KBM-7 (cell line): ENCODE measurements at regions not wholly inside any gene's neighbourhood (a gene's known extent, or its start where the extent isn't known, plus 50 kb on each side); places are given as distances from the start of the nearest gene placed in this dataset.

Source experiments
- DNase-seq: peaks from one replicate; pipeline ENCODE4 v3.0.0-alpha.2; 2015
- in situ Hi-C: fragments of 300-500 bp; cut with MboI; formaldehyde crosslinking; loops from 2 replicates; pipeline ENCODE4 v1.14.3; 2020; ENCODE audit warnings: low sequenced_read_pairs, low pct_unique_long_range_greater_than_20kb, mixed read lengths

DNA sequence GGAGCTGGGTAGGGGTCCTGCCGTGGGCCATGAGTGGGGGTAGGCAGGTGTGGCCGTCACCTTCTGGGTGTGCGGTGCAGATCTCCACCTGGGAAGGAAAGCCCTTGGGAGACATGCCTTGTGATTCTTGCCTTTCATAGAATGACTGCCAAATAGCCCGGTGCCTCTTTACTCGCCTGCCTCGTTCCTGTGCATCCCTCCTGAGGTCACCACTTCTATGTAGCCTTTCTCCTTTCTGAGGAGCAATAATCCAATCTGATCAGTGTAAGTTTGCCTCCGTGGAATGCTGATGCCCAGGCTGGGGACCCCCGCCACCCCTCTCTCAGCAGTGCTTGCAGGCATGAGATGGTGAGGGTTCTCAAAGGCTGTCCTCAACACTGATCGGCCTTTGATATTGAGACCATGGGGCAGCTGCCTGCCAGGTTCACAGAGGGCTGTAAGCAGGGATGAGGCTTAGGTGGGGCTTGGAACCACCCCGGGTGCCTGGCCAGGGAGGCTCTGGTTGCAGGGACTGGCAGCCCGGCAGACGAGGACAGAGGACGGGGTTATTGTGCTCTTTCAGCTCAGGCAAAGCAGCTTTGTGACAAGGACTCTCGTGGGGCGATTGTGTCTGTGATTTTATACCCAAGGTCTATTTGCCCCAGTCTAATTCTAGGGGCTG is 86.1 kb upstream of the WNT7B start:
- no peak for DNase-seq
- in situ Hi-C loops = no loop called here

DNA sequence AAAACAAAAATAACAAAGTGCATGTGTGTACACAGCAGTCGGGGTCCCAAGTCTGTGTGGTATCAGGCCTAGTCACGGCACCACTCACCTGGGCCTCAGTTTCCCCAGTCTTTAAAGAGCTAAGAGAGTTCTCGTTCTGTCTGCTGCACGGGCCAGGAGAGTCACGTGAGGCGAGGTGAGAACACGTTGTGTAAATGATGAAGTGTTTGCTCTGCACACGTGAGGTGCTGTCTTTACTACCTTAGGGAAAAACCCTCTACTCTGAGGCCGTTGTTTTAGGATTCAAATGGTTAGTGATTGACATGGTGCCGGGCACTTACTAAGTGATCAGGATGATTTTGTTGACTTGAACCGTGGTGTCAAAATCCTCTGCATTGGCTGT is 86.5 kb upstream of the PPARA start:
- no peak for DNase-seq
- in situ Hi-C loops = no loop called here

DNA sequence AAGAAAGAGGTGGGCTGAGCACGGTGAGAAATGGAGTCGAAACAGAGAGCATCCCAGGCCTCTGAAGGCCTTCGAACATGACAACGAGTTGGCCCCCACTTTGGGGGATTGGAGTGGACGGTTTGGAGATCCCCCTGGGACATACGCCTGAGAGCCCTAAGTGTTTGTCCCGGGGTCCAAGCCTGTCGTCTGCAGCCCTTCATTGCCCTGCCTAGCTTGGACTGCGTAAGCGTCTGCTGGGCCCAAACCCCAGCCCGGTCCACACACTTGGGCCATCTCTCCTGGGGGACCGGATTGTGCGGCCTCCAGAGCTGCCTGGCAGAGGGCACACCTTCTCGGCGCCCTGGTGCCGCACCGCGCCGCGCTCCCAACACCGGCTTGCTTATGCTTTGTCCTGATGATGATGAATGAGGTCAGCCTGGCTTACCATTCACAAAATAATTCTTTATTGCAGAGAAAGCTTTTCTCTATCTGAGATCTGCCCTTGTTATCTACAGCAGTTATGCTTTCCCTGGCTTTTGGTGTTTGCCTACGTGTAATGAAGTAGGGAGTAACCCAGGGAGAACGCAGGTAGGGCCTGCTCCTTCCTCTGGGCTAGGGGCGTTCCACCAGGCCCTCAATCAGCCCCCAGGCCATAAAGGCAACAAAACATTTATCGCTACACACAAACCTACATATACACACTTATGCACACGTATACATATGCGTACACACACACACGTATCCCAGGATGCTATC is 85.9 kb upstream of the PPARA start:
- peak; percentile 53 for DNase-seq
- in situ Hi-C loops = no loop called here

DNA sequence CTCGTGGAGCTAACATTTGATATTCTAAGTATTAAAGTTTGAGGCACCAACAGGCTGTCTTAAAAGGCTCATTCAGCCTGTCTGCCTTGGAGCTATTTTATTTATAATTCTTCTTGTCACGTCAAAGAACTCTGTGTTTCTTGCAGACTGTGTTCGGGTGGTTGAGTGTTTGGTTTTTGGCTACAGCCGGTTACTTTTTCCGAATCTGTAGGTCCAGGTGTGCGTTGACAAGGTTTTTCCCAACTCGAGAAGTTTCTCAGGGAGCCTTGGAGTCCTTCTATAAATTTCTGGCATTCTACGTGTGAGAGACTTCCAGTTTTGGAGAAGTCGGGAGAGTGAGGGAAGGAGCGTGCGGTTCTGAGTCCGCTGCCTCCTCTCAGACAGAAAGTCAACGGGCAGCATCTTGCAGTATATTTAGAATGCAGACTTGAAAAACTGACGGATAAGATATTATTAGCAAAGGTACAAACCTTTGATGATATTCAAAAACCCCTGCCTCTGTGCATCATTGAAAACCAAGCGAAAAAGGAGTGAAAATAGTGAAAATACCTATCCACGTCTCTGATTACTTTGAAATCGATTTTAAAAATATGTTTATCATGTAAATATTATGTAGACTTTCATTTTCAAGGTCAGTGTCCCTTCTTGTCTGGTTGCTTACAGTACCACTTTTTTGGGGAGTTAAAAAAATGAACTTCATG is 85.2 kb upstream of the PPARA start:
- peak; percentile 67 for DNase-seq

GRCh38 chr22:46065691-46066454 is 84.5 kb upstream of the PPARA start:
- in situ Hi-C loops = no loop called here

More for the DNA sequence above, 85.2 kb upstream of the PPARA start:
- in situ Hi-C loops = no loop called here

DNA sequence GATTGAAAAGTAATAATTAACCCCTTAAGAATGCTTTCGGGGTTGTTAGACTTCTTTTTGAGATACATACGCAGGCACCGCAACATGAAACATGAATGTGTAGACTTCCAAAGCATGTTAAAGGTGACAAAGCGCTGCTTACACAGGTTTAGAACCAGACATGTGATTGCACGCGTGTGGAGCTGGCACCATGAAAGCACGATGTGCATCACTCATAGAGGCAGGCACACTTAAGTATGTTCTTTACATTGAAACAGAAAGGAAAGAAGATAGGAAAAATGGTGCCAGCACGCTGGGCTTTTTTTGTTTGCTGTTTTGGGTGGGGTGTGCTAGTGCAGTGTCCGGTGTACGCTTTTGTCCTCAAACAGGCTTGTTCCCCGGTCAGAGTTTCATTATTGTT is 83.6 kb upstream of the PPARA start:
- DNase-seq = peak; percentile 68
- in situ Hi-C loops = no loop called here

More at GRCh38 chr22:46065691-46066454, 84.5 kb upstream of the PPARA start:
- peak; percentile 58 for DNase-seq

- in situ Hi-C loops = no loop called here
- peak; percentile 67 for DNase-seq
Measured at GRCh38 chr22:46067159-46068111, 82.9 kb upstream of the PPARA start.

GRCh38 chr22:46068181-46068592 is 82.1 kb upstream of the PPARA start:
- in situ Hi-C loops = no loop called here
- no peak for DNase-seq

DNA sequence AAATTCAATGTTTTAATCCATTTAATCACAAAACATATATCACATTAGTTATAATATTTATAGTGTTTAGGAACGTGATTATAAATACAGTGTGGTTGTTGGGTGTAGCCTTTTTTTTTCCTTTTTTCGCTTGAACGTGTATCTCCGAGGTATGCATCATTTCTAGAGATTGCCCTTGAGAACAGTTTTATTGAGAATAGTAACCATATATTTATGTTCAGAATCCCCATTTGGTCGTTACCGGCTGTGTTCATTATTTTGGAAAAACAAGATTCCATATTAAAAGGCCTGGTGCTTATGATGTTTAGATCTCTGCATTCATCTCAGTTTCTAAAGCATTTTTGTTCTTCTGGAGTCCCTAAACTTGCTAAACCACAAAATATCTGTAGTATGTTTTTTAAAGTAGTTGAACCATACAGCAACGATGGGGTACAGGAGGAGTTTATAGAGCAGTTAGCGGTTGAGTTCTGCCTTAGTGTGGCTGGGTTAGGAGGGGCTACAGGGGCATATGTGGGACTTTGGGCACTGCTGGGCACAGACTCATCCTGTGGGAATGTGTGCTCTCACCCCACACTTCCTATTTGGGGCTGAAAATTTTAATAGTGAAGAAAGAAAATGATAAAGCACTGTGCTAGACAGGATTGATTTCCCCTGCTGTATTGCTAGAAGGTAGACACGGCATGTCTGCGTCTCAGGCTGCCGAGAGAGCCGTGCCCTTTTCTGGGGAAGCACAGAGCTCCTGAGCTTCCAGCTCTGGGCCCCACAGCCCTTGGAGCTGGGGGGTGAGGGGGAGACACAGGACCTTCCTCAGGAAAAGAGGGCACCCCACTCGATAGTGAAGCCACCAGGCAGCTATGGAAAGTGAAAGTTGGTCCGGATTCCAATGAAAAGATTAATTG is 81.5 kb upstream of the PPARA start:
- in situ Hi-C loops = no loop called here
- peak; percentile 73 for DNase-seq

DNA sequence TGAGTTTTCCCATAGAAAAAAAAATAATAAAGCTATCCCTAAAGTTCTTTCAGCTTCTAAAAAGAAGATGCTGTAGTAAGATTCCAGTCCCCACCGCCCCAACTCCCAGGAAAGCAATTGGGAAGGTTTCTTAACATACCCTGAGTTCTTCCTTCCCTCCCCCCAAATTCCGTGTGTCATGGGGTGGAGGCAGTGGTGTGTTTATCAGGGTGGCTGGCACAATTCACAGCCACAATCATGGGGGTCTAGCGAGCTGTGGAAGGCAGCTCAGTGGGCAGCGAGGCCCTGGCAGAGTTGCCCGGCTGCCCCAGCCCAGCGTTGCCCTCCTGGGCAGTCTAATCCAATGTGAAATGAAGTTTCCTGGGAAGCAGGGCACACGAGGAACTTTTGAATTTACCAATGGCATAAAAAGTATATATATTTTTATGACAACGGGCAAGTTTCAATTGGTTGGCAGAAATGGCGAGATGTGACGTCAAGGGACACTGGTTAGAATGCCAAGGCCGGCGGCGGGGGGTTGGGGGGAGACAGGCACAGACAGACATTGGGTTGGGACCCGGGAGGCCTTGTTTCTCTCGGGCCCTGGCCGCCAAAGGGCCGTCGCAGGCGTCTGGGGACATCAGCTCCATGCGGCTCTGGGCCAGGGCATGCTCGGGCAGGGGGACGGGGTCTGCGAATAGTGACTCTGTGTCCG is 80.7 kb upstream of the PPARA start:
- peak; percentile 87 for DNase-seq
- in situ Hi-C loops = no loop called here

GRCh38 chr22:46070215-46070802 is 80.0 kb upstream of the PPARA start:
- no peak for DNase-seq
- in situ Hi-C loops = no loop called here

DNA sequence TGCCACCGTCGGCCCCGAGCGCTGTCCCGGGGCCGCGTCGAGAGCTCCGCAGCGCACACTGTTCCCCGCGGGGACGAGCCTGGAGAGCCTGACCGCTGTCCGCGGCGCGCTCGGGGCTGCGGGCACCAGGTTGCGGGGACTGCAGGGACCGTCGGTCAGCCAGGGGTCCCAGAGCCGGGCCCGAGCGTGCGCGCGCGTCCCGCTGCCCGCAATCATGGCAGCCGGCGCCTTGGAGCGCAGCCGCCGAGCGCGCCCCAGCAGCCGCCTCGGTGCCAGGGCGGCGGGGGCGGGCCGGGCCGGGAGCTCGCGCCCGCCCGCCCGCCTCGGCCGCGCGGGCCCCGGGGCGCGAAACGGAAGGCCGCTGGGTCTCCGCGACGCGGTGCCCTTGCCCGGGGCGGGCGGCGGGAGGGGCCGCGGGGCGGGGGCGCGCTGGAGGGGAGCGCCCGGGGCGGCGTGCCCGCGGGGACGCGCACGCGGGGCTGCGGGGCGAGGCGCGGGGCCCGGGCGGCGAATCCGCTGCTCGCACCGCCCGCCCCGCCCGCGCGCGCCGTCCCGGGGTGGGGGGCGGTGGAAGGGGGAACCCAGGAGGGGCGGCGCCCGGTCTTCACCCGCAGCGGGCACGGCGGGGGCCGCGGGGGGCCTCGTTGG is 79.4 kb upstream of the PPARA start:
- in situ Hi-C loops = no loop called here
- DNase-seq = no peak

DNA sequence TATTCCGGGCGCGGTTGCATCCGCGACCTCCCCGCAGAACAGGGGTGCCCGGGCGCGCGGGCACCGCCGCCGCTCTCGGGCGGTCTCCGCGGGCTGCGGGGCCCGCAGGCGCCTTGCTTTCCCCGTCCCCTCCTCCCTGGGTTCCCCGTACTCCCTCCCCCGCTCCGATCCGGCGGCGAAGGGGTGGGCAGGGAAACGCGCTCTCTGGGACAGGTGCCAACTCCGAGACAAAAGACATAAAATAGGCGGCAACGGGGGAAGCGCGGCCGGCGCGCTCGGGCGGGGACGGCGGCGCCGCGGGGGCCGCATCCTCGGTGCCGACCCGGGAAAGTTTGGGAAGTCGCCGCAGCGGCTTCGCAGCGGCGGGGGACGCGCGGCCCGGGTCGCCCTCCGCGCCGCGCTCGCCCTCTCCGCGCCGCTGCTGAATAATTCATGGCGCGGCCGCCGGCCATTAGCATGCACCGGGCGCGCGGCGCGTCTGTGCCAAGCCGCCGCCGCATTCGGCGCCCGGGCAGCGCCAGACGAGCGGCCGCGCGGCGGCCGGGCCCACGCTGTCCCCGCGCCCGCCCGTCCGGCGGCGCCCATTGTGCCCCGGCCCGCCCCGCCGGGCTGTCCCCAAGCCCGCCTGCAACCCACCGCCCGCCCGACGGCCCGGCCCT is 78.7 kb upstream of the PPARA start:
- peak; percentile 92 for DNase-seq
- in situ Hi-C loops = no loop called here

DNA sequence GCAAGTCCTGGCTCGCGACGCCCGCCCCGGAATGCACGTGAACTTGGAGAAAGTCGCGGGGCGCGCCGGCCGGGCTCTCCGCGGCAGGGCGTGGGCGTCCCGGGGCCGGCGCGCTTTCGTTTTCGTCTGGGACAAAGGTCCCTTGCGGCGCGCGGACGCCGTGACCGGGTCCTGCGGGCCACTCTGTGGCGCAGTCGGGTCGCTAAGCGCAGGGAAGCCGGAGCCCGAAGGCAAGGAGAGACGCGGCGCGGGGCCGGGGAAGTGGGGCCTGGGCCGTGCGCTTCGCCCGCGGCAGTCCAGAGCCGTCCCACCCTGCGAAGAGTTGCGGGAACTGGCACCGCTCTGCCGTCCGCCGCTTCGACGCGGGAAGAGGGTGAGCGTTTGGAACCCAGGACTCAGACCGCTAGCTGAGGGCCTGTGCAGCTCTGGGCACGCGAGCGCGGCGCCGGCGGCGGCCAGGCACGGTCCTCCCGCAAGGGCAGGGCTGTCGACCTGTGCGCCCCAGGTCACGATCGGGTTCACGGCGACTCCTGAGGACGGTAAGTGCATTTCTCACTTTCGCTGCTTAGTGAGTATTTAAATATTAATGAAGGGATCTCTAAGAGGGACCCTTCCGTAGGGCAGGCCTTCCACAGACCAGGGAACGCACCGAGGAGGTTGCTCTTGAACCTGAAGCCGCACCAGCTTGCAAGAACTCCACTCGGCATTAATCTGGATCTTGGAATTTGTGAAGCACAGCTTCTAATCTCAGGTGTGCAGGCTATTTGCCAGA is 78.0 kb upstream of the PPARA start:
- in situ Hi-C loops = no loop called here
- DNase-seq = peak; percentile 67
